Right lobe of liver (tissue), 6 donors: ENCODE measurements at regions not wholly inside any gene's neighbourhood (a gene's known extent, or its start where the extent isn't known, plus 50 kb on each side); places are given as distances from the start of the nearest gene placed in this dataset.

ENCODE experiments used
- ATAC-seq, 4 donors: fragments of 200-7000 bp; cut with Tn5 transposase; one replicate each; pipeline ENCODE4 v1.9.1; 2020; ENCODE audit warnings: mild to moderate bottlenecking in 4 of 4, moderate library complexity in 4 of 4
- DNase-seq, 3 donors: peaks; one replicate each; pipeline ENCODE4 v3.0.0-alpha.2; 2020
- H3K27ac ChIP-seq, 3 donors: fragments of 200-600 bp; one replicate each; pipeline ENCODE4 v1.8.0; 2022
- H3K27me3 ChIP-seq, 2 donors: fragments of 200-600 bp; one replicate each; pipeline ENCODE4 v1.8.0; 2022
- H3K36me3 ChIP-seq, 4 donors: fragments of 200-600 bp; sonication (generic) in 1 of 4; one replicate each; pipeline versions ENCODE4 v1.5.1 to v1.8.0; 2017 to 2022; ENCODE audit warnings: control low read depth in 1 of 4
- H3K4me1 ChIP-seq, 4 donors: fragments of 200-600 bp; sonication (generic) in 1 of 4; one replicate each; pipeline versions ENCODE4 v1.5.1 to v1.8.0; 2017 to 2022; ENCODE audit warnings: control low read depth in 1 of 4
- H3K4me3 ChIP-seq, 3 donors: fragments of 200-600 bp; one replicate each; pipeline ENCODE4 v1.8.0; 2022
- H3K9me3 ChIP-seq, 4 donors: fragments of 200-600 bp; sonication (generic) in 1 of 4; one replicate each; pipeline versions ENCODE4 v1.5.1 to v1.8.0; 2017 to 2022; ENCODE audit warnings: control low read depth in 1 of 4
- CTCF ChIP-seq, 4 donors: fragments of 200-600 bp in 3 of 4; fragments of 450-650 bp in 1 of 4; IDR thresholded peaks; one replicate each; pipeline versions ENCODE4 v1.5.1 to v1.8.0; 2016 to 2022; ENCODE audit warnings: antibody characterized with exemption in 4 of 4, mild to moderate bottlenecking in 2 of 4
- POLR2A ChIP-seq: fragments of 450-650 bp; IDR thresholded peaks from one replicate; pipeline ENCODE4 v1.6.1; 2017; ENCODE audit warnings: antibody characterized with exemption, mild to moderate bottlenecking
- WGBS: methylation state at CpG from one replicate; pipeline ENCODE4 v1.1.6; 2018; ENCODE audit warnings: low coverage, low lambda C conversion rate; ENCODE audit not compliant: insufficient coverage; ENCODE audit errors: missing lambda C conversion rate; 5-methylcytosine and 5-hydroxymethylcytosine counted together
- intact Hi-C, 2 donors: fragments of 100-400 bp; cut with DNase I; formaldehyde crosslinking; loops; one replicate each; pipeline versions ENCODE4 v1.11.2 to v1.14.1; 2022
- donor health status: DM: no; HTN: yes; CAD: no.
- donor health status: DM: no; HTN: no; CAD: no.
- donor health status: DM: no; HTN: no; CAD: no.
- donor health status: DM: no; HTN: yes; CAD: no.
- donor health status: DM: no; HTN: yes; CAD: no.

- H3K36me3 ChIP-seq: no peaks in the 10 kb centered on the region
- no peak overlapping the region for H3K27ac ChIP-seq
- H3K4me3 ChIP-seq: no peak overlapping the region
- intact Hi-C loops: no loop called here
- no peaks in the 10 kb centered on the region for H3K4me1 ChIP-seq
- no peaks in the 10 kb centered on the region for H3K27me3 ChIP-seq
- H3K9me3 ChIP-seq: no peaks in the 10 kb centered on the region
- WGBS: 56% methylated on average over 1 of the region's 1 CpG
- DNase-seq (no peak), ATAC-seq (no peak)
- TF ChIP-seq POLR2A: no peak
- TF ChIP-seq CTCF (IDR thresholded peaks at IDR 0.05): no peak
Observed at GRCh38 chr11:39678996-39679395, 1780.5 kb downstream of the LRRC4C start.

GRCh38 chr11:39675171-39675570 lies 1784.3 kb downstream of the LRRC4C start:
- Histone ChIP-seq H3K4me1 (no peaks in the 10 kb centered on the region), H3K9me3 (no peaks in the 10 kb centered on the region), H3K4me3 (no peak overlapping the region), H3K27ac (no peak overlapping the region), H3K36me3 (no peaks in the 10 kb centered on the region), H3K27me3 (no peaks in the 10 kb centered on the region)
- DNase-seq (no peak), ATAC-seq (no peak)
- WGBS: 43% methylated on average over 2 of the region's 2 CpGs
- intact Hi-C loops: no loop called here
- TF ChIP-seq POLR2A: no peak
- no peak for TF ChIP-seq CTCF (IDR thresholded peaks at IDR 0.05)

GRCh38 chr11:39674761-39675160 lies 1784.7 kb downstream of the LRRC4C start:
- no peak overlapping the region for H3K4me3 ChIP-seq
- no peaks in the 10 kb centered on the region for H3K36me3 ChIP-seq
- H3K9me3 ChIP-seq: no peaks in the 10 kb centered on the region
- no peaks in the 10 kb centered on the region for H3K4me1 ChIP-seq
- intact Hi-C loops: no loop called here
- no peak for ATAC-seq
- no peak overlapping the region for H3K27ac ChIP-seq
- DNase-seq: no peak
- WGBS: 25% methylated on average over 2 of the region's 2 CpGs
- no peaks in the 10 kb centered on the region for H3K27me3 ChIP-seq
- TF ChIP-seq CTCF (IDR thresholded peaks at IDR 0.05) (no peak), POLR2A (no peak)

GRCh38 chr11:39674024-39674423 lies 1785.4 kb downstream of the LRRC4C start:
- WGBS: 70% methylated on average over 3 of the region's 3 CpGs
- Histone ChIP-seq H3K36me3 (no peaks in the 10 kb centered on the region), H3K27ac (no peak overlapping the region), H3K4me1 (no peaks in the 10 kb centered on the region), H3K27me3 (no peaks in the 10 kb centered on the region), H3K4me3 (no peak overlapping the region), H3K9me3 (no peaks in the 10 kb centered on the region)
- TF ChIP-seq POLR2A (no peak), CTCF (IDR thresholded peaks at IDR 0.05) (no peak)
- intact Hi-C loops: no loop called here
- DNase-seq (no peak), ATAC-seq (no peak)

GRCh38 chr11:39668640-39669039 lies 1790.8 kb downstream of the LRRC4C start:
- Histone ChIP-seq H3K4me1 (no peaks in the 10 kb centered on the region), H3K27me3 (no peaks in the 10 kb centered on the region), H3K36me3 (no peaks in the 10 kb centered on the region), H3K9me3 (no peaks in the 10 kb centered on the region), H3K4me3 (no peak overlapping the region), H3K27ac (no peak overlapping the region)
- DNase-seq (no peak), ATAC-seq (no peak)
- intact Hi-C loops: no loop called here
- TF ChIP-seq POLR2A: no peak
- TF ChIP-seq CTCF (IDR thresholded peaks at IDR 0.05): no peak
- 34% methylated on average over 4 of the region's 4 CpGs for WGBS
